Left renal pelvis (tissue), 4 donors: ENCODE measurements at regions not wholly inside any gene's neighbourhood (a gene's known extent, or its start where the extent isn't known, plus 50 kb on each side); places are given as distances from the start of the nearest gene placed in this dataset.
A peak's percentile ranks its signal among the peaks of the same experiment; 100 is the strongest.

Experiments
- DNase-seq, 4 donors: peaks; one replicate each; pipeline ENCODE4 v3.0.0-alpha.2; 2013; ENCODE audit warnings: low read depth in 4 of 4, low spot score in 3 of 4

GRCh38 chr2:5946225-5947115, 254.3 kb downstream of the SOX11 start:
- no peak for DNase-seq

GRCh38 chr2:5950736-5951135, 258.6 kb downstream of the SOX11 start:
- no peak for DNase-seq

GRCh38 chr2:5951471-5951870, 259.3 kb downstream of the SOX11 start:
- no peak for DNase-seq

GRCh38 chr2:5953525-5953924, 261.3 kb downstream of the SOX11 start:
- no peak for DNase-seq

- no peak for DNase-seq
These were observed 262.3 kb downstream of the SOX11 start for GRCh38 chr2:5954509-5954908.

GRCh38 chr2:5955921-5956320, 263.7 kb downstream of the SOX11 start:
- DNase-seq: no peak

- DNase-seq: no peak
These were observed 267.9 kb downstream of the SOX11 start for GRCh38 chr2:5959836-5960820.

- DNase-seq: no peak
These were observed 275.3 kb downstream of the SOX11 start for GRCh38 chr2:5967506-5967905.

- no peak for DNase-seq
These were observed 277.1 kb downstream of the SOX11 start for GRCh38 chr2:5969303-5969702.

- DNase-seq: no peak
These were observed 278.2 kb downstream of the SOX11 start for GRCh38 chr2:5970347-5970746.

- DNase-seq: no peak
These were observed 282.3 kb downstream of the SOX11 start for GRCh38 chr2:5974477-5974876.

GRCh38 chr2:5975401-5975800, 283.2 kb downstream of the SOX11 start:
- DNase-seq: no peak

- no peak for DNase-seq
These were observed 284.4 kb downstream of the SOX11 start for GRCh38 chr2:5976531-5977065.

- no peak for DNase-seq
These were observed 285.3 kb downstream of the SOX11 start for GRCh38 chr2:5977477-5977876.

- DNase-seq: no peak
These were observed 286.1 kb downstream of the SOX11 start for GRCh38 chr2:5978131-5978751.

- peak in 2 of 4 donors; percentile 24 to 29 for DNase-seq
These were observed 288.4 kb downstream of the SOX11 start for GRCh38 chr2:5980450-5981190.

- DNase-seq: no peak
These were observed 290.2 kb downstream of the SOX11 start for GRCh38 chr2:5982193-5982902.

GRCh38 chr2:5982903-5983265, 290.7 kb downstream of the SOX11 start:
- DNase-seq: no peak

GRCh38 chr2:5983511-5984272, 291.5 kb downstream of the SOX11 start:
- DNase-seq: no peak
